ENCODE measurements at regions not wholly inside any gene's neighbourhood (a gene's known extent, or its start where the extent isn't known, plus 50 kb on each side); places are given as distances from the start of the nearest gene placed in this dataset.

GRCh38 chr1:66475940-66476339, 58.0 kb upstream of the SGIP1 start:
- ChIA-PET RAD21 (ENCODE audit: unreplicated experiment) (no interaction called here), CTCF (interaction anchor here (0.7 kb wide), 1 partner anchor 14 kb away, joined by 3 read pairs; no protein-coding TSS in a partner anchor), POLR2A (no interaction called here), SMC1A (ENCODE audit: uncharacterized antibody, unreplicated experiment) (no interaction called here)
- BruUV-seq (replicated peaks) = no TSS peak
- no peak overlapping the region for H3K9ac ChIP-seq (ENCODE audit: control insufficient read depth, insufficient read depth, low read length)
- H3K27me3 ChIP-seq (replicated peaks in 1 of 2; ENCODE audit: control insufficient read depth in 2 of 2, insufficient read depth in 2 of 2, low read length in 1 of 2) = peaks cover 0 to 2% of the 10 kb centered on the region in 2 experiments; a peak in 2 of 4 replicates
- no peaks in the 10 kb centered on the region for H4K20me1 ChIP-seq (ENCODE audit: control insufficient read depth, insufficient read depth)
- intact Hi-C loops (cut with micrococcal nuclease; ENCODE audit: unreplicated experiment) = no loop called here
- no peaks in the 10 kb centered on the region for H3K4me1 ChIP-seq (ENCODE audit: control insufficient read depth, insufficient read depth, low read length)
- H3K9me3 ChIP-seq (replicated peaks; ENCODE audit: control insufficient read depth, insufficient read depth, low read length) = no peaks in the 10 kb centered on the region
- H3K36me3 ChIP-seq (ENCODE audit: control insufficient read depth in 2 of 2, insufficient read depth in 2 of 2, low read length in 1 of 2) = no peaks in the 10 kb centered on the region
- no peak overlapping the region for H2AFZ ChIP-seq (ENCODE audit: control insufficient read depth, low read depth, low read length)
- in situ Hi-C loops (cut with MboI) = no loop called here
- H3K27ac ChIP-seq (ENCODE audit: control insufficient read depth, insufficient read depth) = no peak overlapping the region
- FAIRE-seq (no peak), ATAC-seq (no peak), DNase-seq (ENCODE audit: low read depth, low spot score) (no peak)
- TF ChIP-seq PBX3 (IDR thresholded peaks at IDR 0.05; ENCODE audit: insufficient replicate concordance, low read depth, low read length) = no peak
- no peak for TF ChIP-seq MEF2B (IDR thresholded peaks at IDR 0.05; ENCODE audit: partially characterized antibody, poor library complexity, severe bottlenecking)
- TF ChIP-seq MEF2A (IDR thresholded peaks at IDR 0.05; ENCODE audit: insufficient read depth, low read depth, low read length) = no peak
- TF ChIP-seq ZNF207 (IDR thresholded peaks at IDR 0.05; ENCODE audit: borderline replicate concordance) = no peak
- TF ChIP-seq USF2 (IDR thresholded peaks at IDR 0.05; ENCODE audit: borderline replicate concordance, low read depth, low read length) = no peak
- H3K4me3 ChIP-seq = no peak overlapping the region
- H3K79me2 ChIP-seq (ENCODE audit: control insufficient read depth, insufficient read depth, low read length) = no peaks in the 10 kb centered on the region
- no peak overlapping the region for H3K4me2 ChIP-seq (ENCODE audit: control insufficient read depth, insufficient read depth)
- 0% methylated on average over 2 of the region's 2 CpGs for WGBS (ENCODE audit: insufficient coverage, insufficient replicate concordance, low lambda C conversion rate, missing lambda C conversion rate)

Measured in GM12878 (cell line).